H9 (cell line): ENCODE measurements at regions not wholly inside any gene's neighbourhood (a gene's known extent, or its start where the extent isn't known, plus 50 kb on each side); places are given as distances from the start of the nearest gene placed in this dataset.

ENCODE experiments used
- DNase-seq: peaks from one replicate; pipeline ENCODE4 v3.0.0-alpha.2; 2017
- H2AFZ ChIP-seq: one replicate; pipeline ENCODE4 v1.6.1; 2013; ENCODE audit warnings: mild to moderate bottlenecking, low read length, control low read depth, moderate library complexity
- H2AK5ac ChIP-seq: 2 replicates; pipeline ENCODE4 v1.6.1; 2013; ENCODE audit warnings: low read length, control low read depth, mixed read lengths; ENCODE audit not compliant: insufficient read length
- H2BK120ac ChIP-seq: one replicate; pipeline ENCODE4 v1.6.1; 2013; ENCODE audit warnings: low read depth, mild to moderate bottlenecking, low read length, control low read depth, inconsistent platforms; ENCODE audit not compliant: poor library complexity, severe bottlenecking
- H2BK12ac ChIP-seq: 2 replicates; pipeline ENCODE4 v1.6.1; 2013; ENCODE audit warnings: low read length, control low read depth, mixed read lengths, low read depth; ENCODE audit not compliant: insufficient read length
- H2BK15ac ChIP-seq: 2 replicates; pipeline ENCODE4 v1.6.1; 2013; ENCODE audit warnings: low read depth, low read length, control low read depth
- H2BK20ac ChIP-seq: one replicate; pipeline ENCODE4 v1.6.1; 2013; ENCODE audit warnings: low read depth, mild to moderate bottlenecking, low read length, control low read depth, inconsistent platforms; ENCODE audit not compliant: poor library complexity, severe bottlenecking
- H2BK5ac ChIP-seq: 2 replicates; pipeline ENCODE4 v1.6.1; 2013; ENCODE audit warnings: low read length, control low read depth, mixed read lengths; ENCODE audit not compliant: insufficient read length
- H3K14ac ChIP-seq: 2 replicates; pipeline ENCODE4 v1.6.1; 2013; ENCODE audit warnings: low read length, control low read depth; ENCODE audit not compliant: insufficient read depth
- H3K18ac ChIP-seq: 2 replicates; pipeline ENCODE4 v1.6.1; 2013; ENCODE audit warnings: low read depth, mild to moderate bottlenecking, mixed read lengths, low read length, control low read depth; ENCODE audit not compliant: insufficient read length
- H3K23ac ChIP-seq: 2 replicates; pipeline ENCODE4 v1.6.1; 2013; ENCODE audit warnings: low read length, control low read depth, mixed read lengths, low read depth; ENCODE audit not compliant: insufficient read length
- H3K23me2 ChIP-seq: 2 replicates; pipeline ENCODE4 v1.6.1; 2013; ENCODE audit warnings: low read depth, mild to moderate bottlenecking, mixed read lengths, low read length, control low read depth; ENCODE audit not compliant: insufficient read length, poor library complexity, severe bottlenecking
- H3K27ac ChIP-seq: 2 replicates; pipeline ENCODE4 v1.5.1; 2013; ENCODE audit warnings: low read length, control low read depth, mixed read lengths, low read depth; ENCODE audit not compliant: insufficient read length
- H3K27me3 ChIP-seq: 2 replicates; pipeline ENCODE4 v1.6.1; 2013; ENCODE audit warnings: low read length, control low read depth, inconsistent platforms; ENCODE audit not compliant: insufficient read depth
- H3K4ac ChIP-seq: 2 replicates; pipeline ENCODE4 v1.6.1; 2013; ENCODE audit warnings: low read depth, mild to moderate bottlenecking, control low read depth, inconsistent platforms, low read length, moderate library complexity
- H3K4me1 ChIP-seq: 2 replicates; pipeline ENCODE4 v1.6.1; 2013; ENCODE audit warnings: low read length, control low read depth, inconsistent platforms; ENCODE audit not compliant: insufficient read depth
- H3K4me2 ChIP-seq: 2 replicates; pipeline ENCODE4 v1.6.1; 2013; ENCODE audit warnings: low read length, control low read depth, mixed read lengths; ENCODE audit not compliant: insufficient read length, insufficient read depth
- H3K56ac ChIP-seq: 2 replicates; pipeline ENCODE4 v1.6.1; 2013; ENCODE audit warnings: low read depth, mild to moderate bottlenecking, mixed read lengths, low read length, control low read depth; ENCODE audit not compliant: insufficient read length
- H3K79me1 ChIP-seq: 2 replicates; pipeline ENCODE4 v1.6.1; 2013; ENCODE audit warnings: low read depth, mild to moderate bottlenecking, moderate library complexity, low read length, control low read depth, inconsistent platforms; ENCODE audit not compliant: insufficient read depth, poor library complexity, severe bottlenecking
- H3K79me2 ChIP-seq: 2 replicates; pipeline ENCODE4 v1.6.1; 2013; ENCODE audit warnings: low read length, control low read depth, inconsistent platforms; ENCODE audit not compliant: insufficient read depth
- H3K9ac ChIP-seq: 2 replicates; pipeline ENCODE4 v1.6.1; 2013; ENCODE audit warnings: low read length, control low read depth, mixed read lengths; ENCODE audit not compliant: insufficient read length; ENCODE audit errors: extremely low read depth
- H3K9me3 ChIP-seq: one replicate; pipeline ENCODE4 v1.6.1; 2013; ENCODE audit warnings: low read depth, low read length, inconsistent platforms; ENCODE audit not compliant: control insufficient read depth
- H3T11ph ChIP-seq: one replicate; pipeline ENCODE4 v1.6.1; 2013; ENCODE audit warnings: mild to moderate bottlenecking, low read length, control low read depth, inconsistent platforms
- H4K20me1 ChIP-seq: one replicate; pipeline ENCODE4 v1.6.1; 2013; ENCODE audit not compliant: control insufficient read depth, insufficient read length, insufficient read depth
- H4K5ac ChIP-seq: 2 replicates; pipeline ENCODE4 v1.6.1; 2013; ENCODE audit warnings: low read depth, mild to moderate bottlenecking, mixed read lengths, low read length, control low read depth; ENCODE audit not compliant: insufficient read length
- H4K8ac ChIP-seq: replicated peaks from 2 replicates; pipeline ENCODE4 v1.6.1; 2013; ENCODE audit warnings: low read length, control low read depth, mixed read lengths, low read depth; ENCODE audit not compliant: insufficient read length
- H4K91ac ChIP-seq: 2 replicates; pipeline ENCODE4 v1.6.1; 2013; ENCODE audit warnings: low read depth, mild to moderate bottlenecking, moderate library complexity, mixed read lengths, low read length, control low read depth; ENCODE audit not compliant: insufficient read length
- H3K27ac Mint-ChIP-seq, 3 experiments: 2 replicates in 2 of 3; 3 replicates in 1 of 3; pipeline ENCODE4 v1.8.0; 2020 to 2021; ENCODE audit warnings: mixed read lengths in 3 of 3, mild to moderate bottlenecking in 1 of 3, moderate library complexity in 1 of 3
- H3K27me3 Mint-ChIP-seq: 2 replicates; pipeline ENCODE4 v1.8.0; 2021; ENCODE audit warnings: low read depth, mild to moderate bottlenecking, moderate library complexity, mixed read lengths
- H3K36me3 Mint-ChIP-seq, 3 experiments: 2 replicates in 2 of 3; 3 replicates in 1 of 3; pipeline ENCODE4 v1.8.0; 2020 to 2021; ENCODE audit warnings: low read depth in 3 of 3, mixed read lengths in 3 of 3; ENCODE audit not compliant: insufficient read depth in 1 of 3
- H3K4me1 Mint-ChIP-seq, 2 experiments: 2 replicates each; pipeline ENCODE4 v1.8.0; 2020; ENCODE audit warnings: mixed read lengths in 2 of 2
- H3K4me3 Mint-ChIP-seq, 2 experiments: 2 replicates in 1 of 2; 3 replicates in 1 of 2; pipeline ENCODE4 v1.8.0; 2020 to 2021; ENCODE audit warnings: mild to moderate bottlenecking in 2 of 2, mixed read lengths in 2 of 2, moderate library complexity in 1 of 2
- H3K9me3 Mint-ChIP-seq, 2 experiments: 2 replicates in 1 of 2; 3 replicates in 1 of 2; pipeline ENCODE4 v1.8.0; 2020; ENCODE audit warnings: mild to moderate bottlenecking in 2 of 2, mixed read lengths in 2 of 2, moderate library complexity in 1 of 2
- WGBS: extraction: QIAGEN DNeasy Blood & Tissue Kit; methylation state at CpG from one replicate; pipeline ENCODE4 v1.1.7; 2013; ENCODE audit warnings: missing lambda C conversion rate, low lambda C conversion rate, mixed read lengths; ENCODE audit not compliant: insufficient read length; ENCODE audit errors: extremely low coverage; 5-methylcytosine and 5-hydroxymethylcytosine counted together
- TF ChIP-seq, protein P1 (sequence below): fragments of 200-600 bp; sonication (generic); conservative IDR thresholded peaks from 3 replicates; pipeline ENCODE4 v1.8.0; 2021; ENCODE audit warnings: antibody characterized with exemption, mild to moderate bottlenecking

DNA sequence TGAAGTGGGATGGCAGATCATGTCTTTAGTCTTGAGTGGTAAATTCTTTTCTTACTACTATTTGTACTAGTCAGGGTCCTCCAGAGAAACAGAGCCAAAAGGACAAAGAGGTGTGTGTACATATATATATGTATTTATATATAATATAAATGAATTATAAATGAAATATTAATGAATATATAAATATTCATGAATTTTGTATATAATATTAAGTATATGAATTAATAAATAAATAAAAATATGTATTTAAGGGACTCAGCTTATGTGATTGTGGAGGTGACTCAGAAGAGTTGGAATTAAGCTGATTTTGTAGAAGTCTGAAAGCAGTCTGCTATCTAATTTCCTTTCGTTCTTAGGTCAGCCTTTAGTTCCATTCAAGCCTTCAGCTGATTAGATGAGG is 265.3 kb upstream of the MMS22L start:
- Histone ChIP-seq H2AK5ac (no peak overlapping the region), H2BK12ac (no peak overlapping the region)
- WGBS = no CpG with 5 or more reads among the region's 1 CpG

More for the DNA sequence above, 265.3 kb upstream of the MMS22L start:
- Histone ChIP-seq H3K14ac (no peak overlapping the region), H3K4me1 (no peaks in the 10 kb centered on the region), H3K27ac (no peak overlapping the region), H4K8ac (no peak overlapping the region), H2BK5ac (no peak overlapping the region), H3K23ac (no peak overlapping the region), H3K23me2 (no peaks in the 10 kb centered on the region), H3K9ac (no peak overlapping the region), H3K79me2 (no peaks in the 10 kb centered on the region), H3T11ph (no peak overlapping the region), H4K5ac (no peak overlapping the region), H2BK15ac (no peak overlapping the region), H3K4me2 (no peak overlapping the region), H3K27me3 (no peaks in the 10 kb centered on the region), H3K4ac (no peak overlapping the region), H4K91ac (no peak overlapping the region), H2BK120ac (no peak overlapping the region), H2AFZ (no peak overlapping the region), H2BK20ac (no peak overlapping the region), H3K56ac (no peak overlapping the region), H4K20me1 (no peaks in the 10 kb centered on the region), H3K9me3 (no peaks in the 10 kb centered on the region), H3K79me1 (no peaks in the 10 kb centered on the region), H3K18ac (no peak overlapping the region)
- DNase-seq = no peak
- Mint-ChIP-seq H3K9me3 (peaks cover 6 to 13% of the 10 kb centered on the region in 2 experiments), H3K4me1 (no peaks in the 10 kb centered on the region; a peak in 1 of 4 replicates), H3K27me3 (no peaks in the 10 kb centered on the region), H3K4me3 (no peak overlapping the region), H3K36me3 (peaks cover 0 to 14% (median 1%) of the 10 kb centered on the region in 3 experiments; a peak in 4 of 7 replicates), H3K27ac (no peak overlapping the region)
- TF ChIP-seq, protein P1, sequence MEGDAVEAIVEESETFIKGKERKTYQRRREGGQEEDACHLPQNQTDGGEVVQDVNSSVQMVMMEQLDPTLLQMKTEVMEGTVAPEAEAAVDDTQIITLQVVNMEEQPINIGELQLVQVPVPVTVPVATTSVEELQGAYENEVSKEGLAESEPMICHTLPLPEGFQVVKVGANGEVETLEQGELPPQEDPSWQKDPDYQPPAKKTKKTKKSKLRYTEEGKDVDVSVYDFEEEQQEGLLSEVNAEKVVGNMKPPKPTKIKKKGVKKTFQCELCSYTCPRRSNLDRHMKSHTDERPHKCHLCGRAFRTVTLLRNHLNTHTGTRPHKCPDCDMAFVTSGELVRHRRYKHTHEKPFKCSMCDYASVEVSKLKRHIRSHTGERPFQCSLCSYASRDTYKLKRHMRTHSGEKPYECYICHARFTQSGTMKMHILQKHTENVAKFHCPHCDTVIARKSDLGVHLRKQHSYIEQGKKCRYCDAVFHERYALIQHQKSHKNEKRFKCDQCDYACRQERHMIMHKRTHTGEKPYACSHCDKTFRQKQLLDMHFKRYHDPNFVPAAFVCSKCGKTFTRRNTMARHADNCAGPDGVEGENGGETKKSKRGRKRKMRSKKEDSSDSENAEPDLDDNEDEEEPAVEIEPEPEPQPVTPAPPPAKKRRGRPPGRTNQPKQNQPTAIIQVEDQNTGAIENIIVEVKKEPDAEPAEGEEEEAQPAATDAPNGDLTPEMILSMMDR = no peak
